ENCODE measurements at regions not wholly inside any gene's neighbourhood (a gene's known extent, or its start where the extent isn't known, plus 50 kb on each side); places are given as distances from the start of the nearest gene placed in this dataset.
A peak's percentile ranks its signal among the peaks of the same experiment; 100 is the strongest.

- no peak overlapping the region for H3K27ac ChIP-seq (ENCODE audit: low read length)
Measured at GRCh38 chr2:39532933-39533332, 95.8 kb upstream of the MAP4K3 start.

GRCh38 chr2:39534095-39534711 is 97.1 kb upstream of the MAP4K3 start:
- H3K36me3 ChIP-seq (ENCODE audit: control insufficient read depth, insufficient read depth, low read length), result no peaks in the 10 kb centered on the region
- no peak for DNase-seq
- no peak overlapping the region for H3K27ac ChIP-seq (ENCODE audit: low read length)
- H3K27me3 ChIP-seq (ENCODE audit: control insufficient read depth, insufficient read depth, low read length), result no peaks in the 10 kb centered on the region
- H3K4me1 ChIP-seq (ENCODE audit: control insufficient read depth, insufficient read depth, low read length), result peaks cover 5% of the 10 kb centered on the region
- no peak overlapping the region for H3K4me3 ChIP-seq (ENCODE audit: low read length)
- H3K9me3 ChIP-seq (replicated peaks; ENCODE audit: control insufficient read depth, low read depth, low read length), result no peaks in the 10 kb centered on the region
- 100% methylated on average over 2 of the region's 4 CpGs for WGBS (ENCODE audit: insufficient coverage)

More at GRCh38 chr2:39532933-39533332, 95.8 kb upstream of the MAP4K3 start:
- H3K4me1 ChIP-seq (ENCODE audit: control insufficient read depth, insufficient read depth, low read length), result peaks cover 5% of the 10 kb centered on the region
- no peaks in the 10 kb centered on the region for H3K27me3 ChIP-seq (ENCODE audit: control insufficient read depth, insufficient read depth, low read length)
- no peaks in the 10 kb centered on the region for H3K36me3 ChIP-seq (ENCODE audit: control insufficient read depth, insufficient read depth, low read length)
- WGBS (ENCODE audit: insufficient coverage), result 89% methylated on average over 3 of the region's 4 CpGs
- H3K9me3 ChIP-seq (replicated peaks; ENCODE audit: control insufficient read depth, low read depth, low read length), result no peaks in the 10 kb centered on the region
- no peak overlapping the region for H3K4me3 ChIP-seq (ENCODE audit: low read length)
- no peak for DNase-seq

- H3K4me3 ChIP-seq (ENCODE audit: low read length), result no peak overlapping the region
- peaks cover 5% of the 10 kb centered on the region for H3K4me1 ChIP-seq (ENCODE audit: control insufficient read depth, insufficient read depth, low read length)
- H3K27ac ChIP-seq (ENCODE audit: low read length), result no peak overlapping the region
- H3K36me3 ChIP-seq (ENCODE audit: control insufficient read depth, insufficient read depth, low read length), result no peaks in the 10 kb centered on the region
- no peaks in the 10 kb centered on the region for H3K27me3 ChIP-seq (ENCODE audit: control insufficient read depth, insufficient read depth, low read length)
- no peaks in the 10 kb centered on the region for H3K9me3 ChIP-seq (replicated peaks; ENCODE audit: control insufficient read depth, low read depth, low read length)
- 81% methylated on average over 3 of the region's 7 CpGs for whole genome bisulfite sequencing (ENCODE audit: insufficient coverage)
- DNase-seq, result no peak
Measured at GRCh38 chr2:39535636-39536185, 98.6 kb upstream of the MAP4K3 start.

GRCh38 chr2:39537150-39537549 is 100.1 kb upstream of the MAP4K3 start:
- WGBS (ENCODE audit: insufficient coverage), result no CpG with 5 or more reads among the region's 3 CpGs
- Histone ChIP-seq H3K4me1 (ENCODE audit: control insufficient read depth, insufficient read depth, low read length) (no peaks in the 10 kb centered on the region), H3K4me3 (ENCODE audit: low read length) (no peak overlapping the region), H3K27me3 (ENCODE audit: control insufficient read depth, insufficient read depth, low read length) (no peaks in the 10 kb centered on the region), H3K36me3 (ENCODE audit: control insufficient read depth, insufficient read depth, low read length) (no peaks in the 10 kb centered on the region), H3K27ac (ENCODE audit: low read length) (no peak overlapping the region), H3K9me3 (replicated peaks; ENCODE audit: control insufficient read depth, low read depth, low read length) (no peaks in the 10 kb centered on the region)
- no peak for DNase-seq

GRCh38 chr2:39538718-39539117 is 101.6 kb upstream of the MAP4K3 start:
- DNase-seq, result no peak
- Histone ChIP-seq H3K9me3 (replicated peaks; ENCODE audit: control insufficient read depth, low read depth, low read length) (no peaks in the 10 kb centered on the region), H3K4me3 (ENCODE audit: low read length) (no peak overlapping the region), H3K4me1 (ENCODE audit: control insufficient read depth, insufficient read depth, low read length) (no peaks in the 10 kb centered on the region), H3K36me3 (ENCODE audit: control insufficient read depth, insufficient read depth, low read length) (no peaks in the 10 kb centered on the region), H3K27me3 (ENCODE audit: control insufficient read depth, insufficient read depth, low read length) (no peaks in the 10 kb centered on the region), H3K27ac (ENCODE audit: low read length) (no peak overlapping the region)

GRCh38 chr2:39540414-39540813 is 103.3 kb upstream of the MAP4K3 start:
- no peaks in the 10 kb centered on the region for H3K4me1 ChIP-seq (ENCODE audit: control insufficient read depth, insufficient read depth, low read length)
- H3K9me3 ChIP-seq (replicated peaks; ENCODE audit: control insufficient read depth, low read depth, low read length), result no peaks in the 10 kb centered on the region
- H3K4me3 ChIP-seq (ENCODE audit: low read length), result no peak overlapping the region
- H3K27me3 ChIP-seq (ENCODE audit: control insufficient read depth, insufficient read depth, low read length), result no peaks in the 10 kb centered on the region
- no peak for DNase-seq
- no peaks in the 10 kb centered on the region for H3K36me3 ChIP-seq (ENCODE audit: control insufficient read depth, insufficient read depth, low read length)
- H3K27ac ChIP-seq (ENCODE audit: low read length), result no peak overlapping the region

GRCh38 chr2:39541011-39541930 is 104.2 kb upstream of the MAP4K3 start:
- Histone ChIP-seq H3K4me1 (ENCODE audit: control insufficient read depth, insufficient read depth, low read length) (no peaks in the 10 kb centered on the region), H3K27me3 (ENCODE audit: control insufficient read depth, insufficient read depth, low read length) (no peaks in the 10 kb centered on the region), H3K27ac (ENCODE audit: low read length) (peak overlapping the region; percentile 33), H3K9me3 (replicated peaks; ENCODE audit: control insufficient read depth, low read depth, low read length) (no peaks in the 10 kb centered on the region), H3K36me3 (ENCODE audit: control insufficient read depth, insufficient read depth, low read length) (no peaks in the 10 kb centered on the region), H3K4me3 (ENCODE audit: low read length) (no peak overlapping the region)
- 88% methylated on average over 5 of the region's 9 CpGs for WGBS (ENCODE audit: insufficient coverage)
- peak; percentile 19 for DNase-seq

- Histone ChIP-seq H3K27me3 (ENCODE audit: control insufficient read depth, insufficient read depth, low read length) (no peaks in the 10 kb centered on the region), H3K9me3 (replicated peaks; ENCODE audit: control insufficient read depth, low read depth, low read length) (no peaks in the 10 kb centered on the region), H3K36me3 (ENCODE audit: control insufficient read depth, insufficient read depth, low read length) (no peaks in the 10 kb centered on the region), H3K4me1 (ENCODE audit: control insufficient read depth, insufficient read depth, low read length) (no peaks in the 10 kb centered on the region), H3K27ac (ENCODE audit: low read length) (no peak overlapping the region), H3K4me3 (ENCODE audit: low read length) (no peak overlapping the region)
- no peak for DNase-seq
- WGBS (ENCODE audit: insufficient coverage), result no CpG with 5 or more reads among the region's 2 CpGs
Measured at GRCh38 chr2:39542523-39542922, 105.4 kb upstream of the MAP4K3 start.

GRCh38 chr2:39545957-39546356 is 108.9 kb upstream of the MAP4K3 start:
- Histone ChIP-seq H3K36me3 (ENCODE audit: control insufficient read depth, insufficient read depth, low read length) (no peaks in the 10 kb centered on the region), H3K4me1 (ENCODE audit: control insufficient read depth, insufficient read depth, low read length) (no peaks in the 10 kb centered on the region), H3K27me3 (ENCODE audit: control insufficient read depth, insufficient read depth, low read length) (no peaks in the 10 kb centered on the region), H3K4me3 (ENCODE audit: low read length) (no peak overlapping the region), H3K27ac (ENCODE audit: low read length) (no peak overlapping the region), H3K9me3 (replicated peaks; ENCODE audit: control insufficient read depth, low read depth, low read length) (peaks cover 2% of the 10 kb centered on the region)
- 80% methylated on average over 2 of the region's 5 CpGs for WGBS (ENCODE audit: insufficient coverage)
- no peak for DNase-seq

GRCh38 chr2:39546409-39546808 is 109.3 kb upstream of the MAP4K3 start:
- DNase-seq, result no peak
- Histone ChIP-seq H3K27me3 (ENCODE audit: control insufficient read depth, insufficient read depth, low read length) (no peaks in the 10 kb centered on the region), H3K36me3 (ENCODE audit: control insufficient read depth, insufficient read depth, low read length) (no peaks in the 10 kb centered on the region), H3K4me3 (ENCODE audit: low read length) (no peak overlapping the region), H3K4me1 (ENCODE audit: control insufficient read depth, insufficient read depth, low read length) (no peaks in the 10 kb centered on the region), H3K27ac (ENCODE audit: low read length) (no peak overlapping the region), H3K9me3 (replicated peaks; ENCODE audit: control insufficient read depth, low read depth, low read length) (peaks cover 2% of the 10 kb centered on the region)
- WGBS (ENCODE audit: insufficient coverage), result no CpG with 5 or more reads among the region's 4 CpGs

Measured in muscle of leg (tissue), 3 donors.